ENCODE measurements at regions not wholly inside any gene's neighbourhood (a gene's known extent, or its start where the extent isn't known, plus 50 kb on each side); places are given as distances from the start of the nearest gene placed in this dataset.

- no peak for TF ChIP-seq CTCF (IDR thresholded peaks at IDR 0.05)
- no peak overlapping the region for H3K27ac ChIP-seq (ENCODE audit: low read length)
- ATAC-seq (no peak), DNase-seq (no peak)
- 71% methylated on average over 10 of the region's 10 CpGs for WGBS (ENCODE audit: insufficient coverage)
- no peaks in the 10 kb centered on the region for H3K9me3 ChIP-seq (ENCODE audit: control insufficient read depth, insufficient read depth, low read length)
- H3K4me3 Mint-ChIP-seq = no peak overlapping the region
- H3K9me3 Mint-ChIP-seq = peaks cover 0 to under 1% of the 10 kb centered on the region in 2 donors
- H3K36me3 Mint-ChIP-seq = no peaks in the 10 kb centered on the region
- no peaks in the 10 kb centered on the region for H3K4me1 ChIP-seq (ENCODE audit: control insufficient read depth, insufficient read depth, low read length)
- H3K27ac Mint-ChIP-seq = no peak overlapping the region
- peaks cover 7 to 23% of the 10 kb centered on the region in 2 donors for H3K27me3 Mint-ChIP-seq (ENCODE audit: low read depth in 2 of 2)
- no peaks in the 10 kb centered on the region for H3K36me3 ChIP-seq (ENCODE audit: control insufficient read depth, insufficient read depth, low read length)
- intact Hi-C loops (cut with micrococcal nuclease) = no loop called here
- H3K4me1 Mint-ChIP-seq = no peaks in the 10 kb centered on the region
- H3K27me3 ChIP-seq (ENCODE audit: control insufficient read depth, insufficient read depth, low read length) = peaks cover 2% of the 10 kb centered on the region
- H3K4me3 ChIP-seq (ENCODE audit: low read length) = no peak overlapping the region
Observed at GRCh38 chr22:48929276-48929790, 898.3 kb downstream of the BRD1 start.

GRCh38 chr22:48927591-48927990 is 900.1 kb downstream of the BRD1 start:
- no peak for DNase-seq
- no peaks in the 10 kb centered on the region for H3K4me1 Mint-ChIP-seq
- H3K36me3 Mint-ChIP-seq = no peaks in the 10 kb centered on the region
- peaks cover 2% of the 10 kb centered on the region for H3K27me3 ChIP-seq (ENCODE audit: control insufficient read depth, insufficient read depth, low read length)
- 92% methylated on average over 13 of the region's 13 CpGs for WGBS (ENCODE audit: insufficient coverage)
- H3K4me3 Mint-ChIP-seq = no peak overlapping the region
- H3K27me3 Mint-ChIP-seq (ENCODE audit: low read depth in 2 of 2) = peaks cover 7 to 20% of the 10 kb centered on the region in 2 donors
- H3K4me1 ChIP-seq (ENCODE audit: control insufficient read depth, insufficient read depth, low read length) = no peaks in the 10 kb centered on the region
- no peak for TF ChIP-seq CTCF (IDR thresholded peaks at IDR 0.05)
- H3K27ac ChIP-seq (ENCODE audit: low read length) = no peak overlapping the region
- no peaks in the 10 kb centered on the region for H3K9me3 ChIP-seq (ENCODE audit: control insufficient read depth, insufficient read depth, low read length)
- H3K9me3 Mint-ChIP-seq = no peaks in the 10 kb centered on the region
- intact Hi-C loops (cut with micrococcal nuclease) = no loop called here
- H3K27ac Mint-ChIP-seq = no peak overlapping the region
- ATAC-seq = no peak
- no peaks in the 10 kb centered on the region for H3K36me3 ChIP-seq (ENCODE audit: control insufficient read depth, insufficient read depth, low read length)
- no peak overlapping the region for H3K4me3 ChIP-seq (ENCODE audit: low read length)

- H3K4me1 ChIP-seq (ENCODE audit: control insufficient read depth, insufficient read depth, low read length) = no peaks in the 10 kb centered on the region
- TF ChIP-seq CTCF (IDR thresholded peaks at IDR 0.05) = no peak
- H3K4me3 ChIP-seq (ENCODE audit: low read length) = no peak overlapping the region
- Mint-ChIP-seq H3K27ac (no peak overlapping the region), H3K9me3 (no peaks in the 10 kb centered on the region), H3K4me1 (no peaks in the 10 kb centered on the region), H3K36me3 (no peaks in the 10 kb centered on the region), H3K27me3 (ENCODE audit: low read depth in 2 of 2) (peaks cover 11 to 20% of the 10 kb centered on the region in 2 donors), H3K4me3 (no peak overlapping the region)
- DNase-seq (no peak), ATAC-seq (no peak)
- H3K27ac ChIP-seq (ENCODE audit: low read length) = no peak overlapping the region
- no peaks in the 10 kb centered on the region for H3K36me3 ChIP-seq (ENCODE audit: control insufficient read depth, insufficient read depth, low read length)
- H3K9me3 ChIP-seq (ENCODE audit: control insufficient read depth, insufficient read depth, low read length) = no peaks in the 10 kb centered on the region
- intact Hi-C loops (cut with micrococcal nuclease) = no loop called here
- H3K27me3 ChIP-seq (ENCODE audit: control insufficient read depth, insufficient read depth, low read length) = peaks cover 2% of the 10 kb centered on the region
- WGBS (ENCODE audit: insufficient coverage) = 71% methylated on average over 11 of the region's 11 CpGs
Observed at GRCh38 chr22:48926643-48927042, 901.0 kb downstream of the BRD1 start.

GRCh38 chr22:48926136-48926535 is 901.5 kb downstream of the BRD1 start:
- H3K4me3 ChIP-seq (ENCODE audit: low read length) = no peak overlapping the region
- H3K4me1 ChIP-seq (ENCODE audit: control insufficient read depth, insufficient read depth, low read length) = no peaks in the 10 kb centered on the region
- Mint-ChIP-seq H3K36me3 (no peaks in the 10 kb centered on the region), H3K4me3 (no peak overlapping the region), H3K4me1 (no peaks in the 10 kb centered on the region), H3K27ac (no peak overlapping the region), H3K9me3 (no peaks in the 10 kb centered on the region), H3K27me3 (ENCODE audit: low read depth in 2 of 2) (peaks cover 14 to 20% of the 10 kb centered on the region in 2 donors)
- DNase-seq = no peak
- TF ChIP-seq CTCF (IDR thresholded peaks at IDR 0.05) = no peak
- no peak for ATAC-seq
- WGBS (ENCODE audit: insufficient coverage) = 92% methylated on average over 3 of the region's 3 CpGs
- intact Hi-C loops (cut with micrococcal nuclease) = no loop called here
- H3K27ac ChIP-seq (ENCODE audit: low read length) = no peak overlapping the region
- H3K27me3 ChIP-seq (ENCODE audit: control insufficient read depth, insufficient read depth, low read length) = peaks cover 2% of the 10 kb centered on the region
- H3K36me3 ChIP-seq (ENCODE audit: control insufficient read depth, insufficient read depth, low read length) = no peaks in the 10 kb centered on the region
- no peaks in the 10 kb centered on the region for H3K9me3 ChIP-seq (ENCODE audit: control insufficient read depth, insufficient read depth, low read length)
